Stimulated activated CD8-positive, alpha-beta memory T cell treated with anti-CD3 and anti-CD28 coated beads, Interleukin-4, amount 100 ng/mL, for 48 hours (primary cell): ENCODE measurements at regions not wholly inside any gene's neighbourhood (a gene's known extent, or its start where the extent isn't known, plus 50 kb on each side); places are given as distances from the start of the nearest gene placed in this dataset.
"Not testable (repeated sequence)": the region's sequence is repeated elsewhere in the genome, so short reads cannot be mapped to it uniquely, and the experiment has no call there.

Experiments used
- DNase-seq: peaks from one replicate; pipeline ENCODE4 v3.0.0-alpha.2; 2020

GRCh38 chr12:11980115-11980514 is 90.6 kb upstream of the BCL2L14 start:
- no peak for DNase-seq

GRCh38 chr12:11981121-11981733 is 89.5 kb upstream of the BCL2L14 start:
- peak; percentile 69 for DNase-seq

- no peak for DNase-seq
Observed at GRCh38 chr12:11984417-11984816, 86.3 kb upstream of the BCL2L14 start.

- DNase-seq, result no peak
Observed at GRCh38 chr12:11986165-11986564, 84.6 kb upstream of the BCL2L14 start.

- no peak for DNase-seq
Observed at GRCh38 chr12:11987901-11988300, 82.8 kb upstream of the BCL2L14 start.

GRCh38 chr12:11991604-11992003 is 79.1 kb upstream of the BCL2L14 start:
- no peak for DNase-seq

GRCh38 chr12:11992515-11992914 is 78.2 kb upstream of the BCL2L14 start:
- DNase-seq, result no peak

- DNase-seq, result not testable (repeated sequence)
Observed at GRCh38 chr12:11998307-11998943, 72.3 kb upstream of the BCL2L14 start.

GRCh38 chr12:11998944-11999315 is 71.8 kb upstream of the BCL2L14 start:
- no peak for DNase-seq

- DNase-seq, result no peak
Observed at GRCh38 chr12:12003609-12004008, 67.1 kb upstream of the BCL2L14 start.

GRCh38 chr12:12004524-12004923 is 66.2 kb upstream of the BCL2L14 start:
- no peak for DNase-seq

- DNase-seq, result peak; percentile 89
Observed at GRCh38 chr12:12007001-12007712, 63.6 kb upstream of the BCL2L14 start.

- no peak for DNase-seq
Observed at GRCh38 chr12:12007713-12008231, 63.0 kb upstream of the BCL2L14 start.

GRCh38 chr12:12008232-12008850 is 62.4 kb upstream of the BCL2L14 start:
- DNase-seq, result peak; percentile 73

GRCh38 chr12:12008931-12009611 is 61.7 kb upstream of the BCL2L14 start:
- peak; percentile 67 for DNase-seq

- peak; percentile 60 for DNase-seq
Observed at GRCh38 chr12:12009749-12010276, 60.9 kb upstream of the BCL2L14 start.

- DNase-seq, result peak; percentile 80
Observed at GRCh38 chr12:12010277-12011039, 60.3 kb upstream of the BCL2L14 start.

GRCh38 chr12:12011880-12012260 is 58.9 kb upstream of the BCL2L14 start:
- DNase-seq, result no peak

- no peak for DNase-seq
Observed at GRCh38 chr12:12015073-12015685, 55.6 kb upstream of the BCL2L14 start.

GRCh38 chr12:12016284-12017100 is 54.2 kb upstream of the BCL2L14 start:
- DNase-seq, result no peak
